Activated B cell treated with CpG ODN at 0.5 μM for 24 hours (primary cell): ENCODE measurements at regions not wholly inside any gene's neighbourhood (a gene's known extent, or its start where the extent isn't known, plus 50 kb on each side); places are given as distances from the start of the nearest gene placed in this dataset.

Source experiments
- ATAC-seq: fragments of 200-7000 bp; cut with Tn5 transposase; one replicate; pipeline ENCODE4 v1.10.0; 2021; ENCODE audit warnings: low read depth, mild to moderate bottlenecking, moderate library complexity
- CTCF ChIA-PET: fragments of 350-600 bp; sonication (Branson Sonifier 250); formaldehyde crosslinking; loops from one replicate; lab custom pipeline; 2021; ENCODE audit warnings: antibody characterized with exemption; lab: Charles Lee
- POLR2A ChIA-PET: fragments of 350-600 bp; sonication (Branson Sonifier 250); formaldehyde crosslinking; loops from one replicate; lab custom pipeline; 2021; ENCODE audit warnings: antibody characterized with exemption; lab: Charles Lee
- DNase-seq: peaks from one replicate; pipeline ENCODE4 v3.0.0; 2022
- H3K27ac Mint-ChIP-seq: one replicate; pipeline ENCODE4 v1.8.0; 2020; ENCODE audit warnings: mixed read lengths
- H3K27me3 Mint-ChIP-seq: one replicate; pipeline ENCODE4 v1.8.0; 2021; ENCODE audit warnings: mixed read lengths
- H3K36me3 Mint-ChIP-seq: one replicate; pipeline ENCODE4 v1.8.0; 2021; ENCODE audit warnings: low read depth, mixed read lengths
- H3K4me1 Mint-ChIP-seq: one replicate; pipeline ENCODE4 v1.8.0; 2021; ENCODE audit warnings: mixed read lengths
- H3K4me3 Mint-ChIP-seq: one replicate; pipeline ENCODE4 v1.8.0; 2020; ENCODE audit warnings: mild to moderate bottlenecking, mixed read lengths
- H3K9me3 Mint-ChIP-seq: one replicate; pipeline ENCODE4 v1.8.0; 2020; ENCODE audit warnings: mixed read lengths
- intact Hi-C: fragments of 100-400 bp; cut with micrococcal nuclease; formaldehyde crosslinking; loops from one replicate; pipeline ENCODE4 v1.15.1; 2024
- TF ChIP-seq, protein P1 (sequence below): fragments of 200-600 bp; IDR thresholded peaks from one replicate; pipeline ENCODE4 v1.8.0; 2022; ENCODE audit warnings: antibody characterized with exemption, mild to moderate bottlenecking

DNA sequence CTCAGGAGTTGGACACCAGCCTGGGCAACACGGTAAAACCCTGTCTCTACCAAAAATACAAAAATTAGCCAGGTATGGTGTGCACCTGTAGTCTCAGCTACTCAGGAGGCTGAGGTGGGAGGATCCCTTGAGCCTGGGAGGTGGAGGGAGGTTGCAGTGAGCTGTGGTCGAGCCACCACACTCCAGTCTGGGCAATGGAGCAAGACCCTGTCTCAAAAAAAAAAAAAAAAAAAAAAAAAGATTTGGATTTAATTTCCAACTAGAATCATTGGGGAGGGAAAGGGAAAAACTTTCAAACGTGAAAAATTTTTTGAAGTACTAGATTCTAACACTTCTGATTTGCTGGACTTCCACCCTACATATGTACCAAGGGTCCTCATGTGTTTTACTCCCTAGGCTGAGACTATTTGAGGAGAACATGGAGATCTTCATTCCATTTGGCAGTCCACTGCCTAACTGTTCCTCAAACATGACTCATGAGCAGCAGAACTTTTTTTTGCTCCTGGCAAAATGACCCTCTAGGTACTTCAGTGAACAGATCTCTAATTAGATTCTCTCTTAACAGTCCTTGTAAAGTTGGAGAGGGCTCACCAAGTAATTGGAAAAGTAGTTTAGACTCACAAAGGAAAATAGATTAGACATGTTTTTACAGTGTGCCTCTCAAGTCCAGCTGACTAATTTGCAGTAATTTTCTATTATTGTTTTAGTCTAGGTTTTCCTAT lies 267.6 kb downstream of the METTL4 start:
- POLR2A ChIA-PET = no interaction called here
- H3K27ac Mint-ChIP-seq = no peak overlapping the region
- H3K9me3 Mint-ChIP-seq = no peaks in the 10 kb centered on the region
- no peak for ATAC-seq
- TF ChIP-seq, protein P1, sequence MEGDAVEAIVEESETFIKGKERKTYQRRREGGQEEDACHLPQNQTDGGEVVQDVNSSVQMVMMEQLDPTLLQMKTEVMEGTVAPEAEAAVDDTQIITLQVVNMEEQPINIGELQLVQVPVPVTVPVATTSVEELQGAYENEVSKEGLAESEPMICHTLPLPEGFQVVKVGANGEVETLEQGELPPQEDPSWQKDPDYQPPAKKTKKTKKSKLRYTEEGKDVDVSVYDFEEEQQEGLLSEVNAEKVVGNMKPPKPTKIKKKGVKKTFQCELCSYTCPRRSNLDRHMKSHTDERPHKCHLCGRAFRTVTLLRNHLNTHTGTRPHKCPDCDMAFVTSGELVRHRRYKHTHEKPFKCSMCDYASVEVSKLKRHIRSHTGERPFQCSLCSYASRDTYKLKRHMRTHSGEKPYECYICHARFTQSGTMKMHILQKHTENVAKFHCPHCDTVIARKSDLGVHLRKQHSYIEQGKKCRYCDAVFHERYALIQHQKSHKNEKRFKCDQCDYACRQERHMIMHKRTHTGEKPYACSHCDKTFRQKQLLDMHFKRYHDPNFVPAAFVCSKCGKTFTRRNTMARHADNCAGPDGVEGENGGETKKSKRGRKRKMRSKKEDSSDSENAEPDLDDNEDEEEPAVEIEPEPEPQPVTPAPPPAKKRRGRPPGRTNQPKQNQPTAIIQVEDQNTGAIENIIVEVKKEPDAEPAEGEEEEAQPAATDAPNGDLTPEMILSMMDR = no peak
- H3K4me1 Mint-ChIP-seq = no peaks in the 10 kb centered on the region
- no peak overlapping the region for H3K4me3 Mint-ChIP-seq
- no peaks in the 10 kb centered on the region for H3K36me3 Mint-ChIP-seq
- no peak for DNase-seq
- intact Hi-C loops = no loop called here
- CTCF ChIA-PET = no interaction called here
- no peaks in the 10 kb centered on the region for H3K27me3 Mint-ChIP-seq

DNA sequence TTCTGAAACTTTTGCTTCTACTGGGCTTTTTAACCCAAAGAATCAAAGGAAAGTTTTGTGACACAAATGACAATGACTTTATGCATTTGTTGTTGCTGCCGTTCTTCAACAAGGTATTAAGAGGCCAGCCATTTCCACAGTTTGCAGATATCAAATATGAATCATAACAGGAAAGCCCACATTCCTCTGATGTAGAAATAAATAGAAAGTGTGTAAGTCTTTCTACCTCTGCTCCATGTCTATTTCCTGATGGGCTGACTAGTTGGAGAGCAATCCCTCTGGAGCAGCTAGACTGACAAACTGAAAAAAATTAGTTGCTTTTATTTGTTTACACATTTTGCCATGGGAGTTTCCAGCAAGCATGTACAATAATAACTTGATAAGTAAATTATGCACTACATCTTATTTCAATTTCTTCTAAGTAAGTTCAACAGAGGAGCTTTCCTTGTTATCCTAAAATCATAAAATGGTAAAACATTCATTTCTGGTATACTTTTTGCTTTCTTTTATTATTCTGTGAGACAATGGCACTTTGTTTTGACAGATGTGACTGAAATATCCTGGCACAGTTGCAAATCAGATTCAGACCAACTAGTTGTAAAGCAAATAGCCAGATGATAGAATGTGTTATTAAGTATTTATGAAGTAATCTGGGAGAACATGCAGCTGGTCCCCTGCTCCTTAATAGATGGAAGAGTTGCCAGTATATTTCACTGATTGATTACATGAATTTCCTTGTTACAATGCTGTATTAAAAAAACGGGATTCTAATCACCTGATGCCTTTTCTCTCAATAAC lies 266.7 kb downstream of the METTL4 start:
- TF ChIP-seq, protein P1 = no peak
- no peak overlapping the region for H3K27ac Mint-ChIP-seq
- intact Hi-C loops = no loop called here
- no peaks in the 10 kb centered on the region for H3K4me1 Mint-ChIP-seq
- H3K27me3 Mint-ChIP-seq = no peaks in the 10 kb centered on the region
- ATAC-seq (no peak), DNase-seq (no peak)
- no peak overlapping the region for H3K4me3 Mint-ChIP-seq
- ChIA-PET POLR2A (no interaction called here), CTCF (no interaction called here)
- H3K36me3 Mint-ChIP-seq = no peaks in the 10 kb centered on the region
- no peaks in the 10 kb centered on the region for H3K9me3 Mint-ChIP-seq

DNA sequence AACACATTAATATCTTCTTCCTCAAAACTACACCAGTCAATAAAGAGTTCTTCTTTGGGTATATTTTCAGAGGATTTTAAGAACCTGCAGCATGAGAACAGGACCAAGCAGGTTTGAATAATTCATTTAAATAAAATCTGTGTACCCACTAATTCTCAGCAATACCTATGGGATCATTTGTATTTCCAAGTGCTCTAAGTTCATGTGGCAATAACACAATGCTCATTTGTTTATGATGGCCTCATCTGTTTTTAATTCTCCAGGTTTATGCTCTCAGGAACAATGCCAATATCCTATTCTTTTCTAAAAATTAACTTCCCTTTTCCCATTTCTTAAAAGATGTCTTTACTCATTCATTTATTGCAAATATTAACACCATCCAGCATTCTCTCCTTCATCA lies 264.7 kb downstream of the METTL4 start:
- H3K36me3 Mint-ChIP-seq = no peaks in the 10 kb centered on the region
- peaks cover 4% of the 10 kb centered on the region for H3K27me3 Mint-ChIP-seq
- no peaks in the 10 kb centered on the region for H3K9me3 Mint-ChIP-seq
- TF ChIP-seq, protein P1 = no peak
- H3K4me1 Mint-ChIP-seq = no peaks in the 10 kb centered on the region
- DNase-seq = no peak
- H3K4me3 Mint-ChIP-seq = no peak overlapping the region
- no peak for ATAC-seq
- ChIA-PET CTCF (no interaction called here), POLR2A (no interaction called here)
- H3K27ac Mint-ChIP-seq = no peak overlapping the region
- intact Hi-C loops = no loop called here

DNA sequence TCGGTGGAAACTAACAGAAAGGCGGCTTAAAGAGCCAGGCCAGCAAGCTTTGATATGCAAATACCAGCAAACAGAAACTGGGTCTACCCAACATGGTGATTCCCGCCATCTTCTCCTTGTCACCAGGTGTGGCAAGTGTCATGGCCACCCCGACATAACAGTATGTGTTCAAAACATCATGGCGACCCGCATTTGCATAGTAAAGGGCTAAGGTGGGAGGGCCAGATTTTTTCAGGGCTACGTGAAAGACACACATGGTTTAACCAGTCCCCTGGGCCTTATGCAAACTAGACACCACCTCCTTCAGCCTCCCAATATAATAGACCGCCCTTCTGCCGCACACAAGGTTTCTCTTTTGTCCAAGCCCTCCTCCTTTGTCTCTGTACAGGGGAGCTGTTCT lies 260.4 kb downstream of the METTL4 start:
- H3K27me3 Mint-ChIP-seq = peaks cover 8% of the 10 kb centered on the region
- DNase-seq (no peak), ATAC-seq (no peak)
- CTCF ChIA-PET = no interaction called here
- POLR2A ChIA-PET = no interaction called here
- no peak overlapping the region for H3K4me3 Mint-ChIP-seq
- peaks cover 8% of the 10 kb centered on the region for H3K4me1 Mint-ChIP-seq
- H3K36me3 Mint-ChIP-seq = no peaks in the 10 kb centered on the region
- no peaks in the 10 kb centered on the region for H3K9me3 Mint-ChIP-seq
- TF ChIP-seq, protein P1 = no peak
- intact Hi-C loops = no loop called here
- no peak overlapping the region for H3K27ac Mint-ChIP-seq

DNA sequence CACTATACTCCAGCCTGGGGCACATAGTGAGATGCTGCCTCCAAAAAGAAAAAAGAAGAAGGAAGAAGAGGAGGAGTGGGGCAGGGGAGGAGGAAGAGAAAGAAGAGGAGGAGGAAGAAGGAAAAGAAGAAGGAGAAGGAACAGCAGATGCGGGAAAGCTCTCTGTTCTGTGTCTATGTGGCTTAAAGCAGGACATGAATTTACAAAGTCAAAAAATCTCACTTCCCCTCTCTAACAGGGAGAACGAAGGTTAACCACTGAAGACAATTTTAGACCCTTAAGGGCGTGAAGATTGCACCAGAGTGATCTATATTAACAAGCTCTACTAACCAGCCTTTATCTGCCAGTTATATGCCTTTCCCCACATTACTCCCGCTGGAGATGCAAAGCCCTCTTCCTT lies 258.9 kb downstream of the METTL4 start:
- Mint-ChIP-seq H3K27ac (no peak overlapping the region), H3K27me3 (peaks cover 9% of the 10 kb centered on the region), H3K4me1 (peaks cover 8% of the 10 kb centered on the region), H3K4me3 (no peak overlapping the region), H3K36me3 (no peaks in the 10 kb centered on the region), H3K9me3 (no peaks in the 10 kb centered on the region)
- intact Hi-C loops = no loop called here
- POLR2A ChIA-PET = no interaction called here
- DNase-seq (no peak), ATAC-seq (no peak)
- TF ChIP-seq, protein P1 = no peak
- CTCF ChIA-PET = no interaction called here
